ENCODE measurements at regions not wholly inside any gene's neighbourhood (a gene's known extent, or its start where the extent isn't known, plus 50 kb on each side); places are given as distances from the start of the nearest gene placed in this dataset.
"Not testable (repeated sequence)": the region's sequence is repeated elsewhere in the genome, so short reads cannot be mapped to it uniquely, and the experiment has no call there.

GRCh38 chr16:21422824-21423223 is 144.7 kb upstream of the CRYM start:
- H3K4me3 Mint-ChIP-seq; H3K36me3 Mint-ChIP-seq (ENCODE audit: low read depth); H3K4me1 Mint-ChIP-seq; H3K27ac Mint-ChIP-seq; H3K27me3 Mint-ChIP-seq (ENCODE audit: low read depth); H3K9me3 Mint-ChIP-seq: not testable (repeated sequence)

GRCh38 chr16:21404699-21405098 is 126.6 kb upstream of the CRYM start:
- H3K4me1 Mint-ChIP-seq; H3K27ac Mint-ChIP-seq; H3K36me3 Mint-ChIP-seq (ENCODE audit: low read depth); H3K27me3 Mint-ChIP-seq (ENCODE audit: low read depth); H3K4me3 Mint-ChIP-seq; H3K9me3 Mint-ChIP-seq: not testable (repeated sequence)

- not testable (repeated sequence) for H3K27me3 Mint-ChIP-seq (ENCODE audit: low read depth); H3K36me3 Mint-ChIP-seq (ENCODE audit: low read depth); H3K4me1 Mint-ChIP-seq; H3K27ac Mint-ChIP-seq; H3K4me3 Mint-ChIP-seq; H3K9me3 Mint-ChIP-seq
These were observed 119.8 kb upstream of the CRYM start for GRCh38 chr16:21397866-21398265.

- H3K4me3 Mint-ChIP-seq; H3K36me3 Mint-ChIP-seq (ENCODE audit: low read depth); H3K27ac Mint-ChIP-seq; H3K4me1 Mint-ChIP-seq; H3K27me3 Mint-ChIP-seq (ENCODE audit: low read depth); H3K9me3 Mint-ChIP-seq: not testable (repeated sequence)
These were observed 118.5 kb upstream of the CRYM start for GRCh38 chr16:21396545-21396944.

- not testable (repeated sequence) for H3K36me3 Mint-ChIP-seq (ENCODE audit: low read depth); H3K4me3 Mint-ChIP-seq; H3K9me3 Mint-ChIP-seq; H3K4me1 Mint-ChIP-seq; H3K27ac Mint-ChIP-seq; H3K27me3 Mint-ChIP-seq (ENCODE audit: low read depth)
These were observed 112.5 kb upstream of the CRYM start for GRCh38 chr16:21390634-21391033.

GRCh38 chr16:21389860-21390259 is 111.8 kb upstream of the CRYM start:
- H3K4me1 Mint-ChIP-seq; H3K36me3 Mint-ChIP-seq (ENCODE audit: low read depth); H3K4me3 Mint-ChIP-seq; H3K27ac Mint-ChIP-seq; H3K9me3 Mint-ChIP-seq; H3K27me3 Mint-ChIP-seq (ENCODE audit: low read depth): not testable (repeated sequence)

- not testable (repeated sequence) for H3K27ac Mint-ChIP-seq; H3K4me3 Mint-ChIP-seq; H3K9me3 Mint-ChIP-seq; H3K36me3 Mint-ChIP-seq (ENCODE audit: low read depth); H3K4me1 Mint-ChIP-seq; H3K27me3 Mint-ChIP-seq (ENCODE audit: low read depth)
These were observed 109.7 kb upstream of the CRYM start for GRCh38 chr16:21387757-21388156.

GRCh38 chr16:21386201-21386915 is 108.3 kb upstream of the CRYM start:
- H3K9me3 Mint-ChIP-seq; H3K36me3 Mint-ChIP-seq (ENCODE audit: low read depth); H3K27me3 Mint-ChIP-seq (ENCODE audit: low read depth); H3K4me1 Mint-ChIP-seq; H3K4me3 Mint-ChIP-seq; H3K27ac Mint-ChIP-seq: not testable (repeated sequence)

- not testable (repeated sequence) for H3K36me3 Mint-ChIP-seq (ENCODE audit: low read depth); H3K4me3 Mint-ChIP-seq; H3K9me3 Mint-ChIP-seq; H3K27ac Mint-ChIP-seq; H3K27me3 Mint-ChIP-seq (ENCODE audit: low read depth); H3K4me1 Mint-ChIP-seq
These were observed 105.6 kb upstream of the CRYM start for GRCh38 chr16:21383682-21384081.

- not testable (repeated sequence) for H3K4me1 Mint-ChIP-seq; H3K27ac Mint-ChIP-seq; H3K27me3 Mint-ChIP-seq (ENCODE audit: low read depth); H3K4me3 Mint-ChIP-seq; H3K9me3 Mint-ChIP-seq; H3K36me3 Mint-ChIP-seq (ENCODE audit: low read depth)
These were observed 101.6 kb upstream of the CRYM start for GRCh38 chr16:21379645-21380044.

GRCh38 chr16:21376196-21376899 is 98.3 kb upstream of the CRYM start:
- not testable (repeated sequence) for H3K9me3 Mint-ChIP-seq; H3K4me3 Mint-ChIP-seq; H3K36me3 Mint-ChIP-seq (ENCODE audit: low read depth); H3K27ac Mint-ChIP-seq; H3K27me3 Mint-ChIP-seq (ENCODE audit: low read depth); H3K4me1 Mint-ChIP-seq

GRCh38 chr16:21375334-21375733 is 97.2 kb upstream of the CRYM start:
- not testable (repeated sequence) for H3K27me3 Mint-ChIP-seq (ENCODE audit: low read depth); H3K4me1 Mint-ChIP-seq; H3K36me3 Mint-ChIP-seq (ENCODE audit: low read depth); H3K9me3 Mint-ChIP-seq; H3K4me3 Mint-ChIP-seq; H3K27ac Mint-ChIP-seq

GRCh38 chr16:21373454-21373853 is 95.4 kb upstream of the CRYM start:
- H3K36me3 Mint-ChIP-seq (ENCODE audit: low read depth); H3K27me3 Mint-ChIP-seq (ENCODE audit: low read depth); H3K9me3 Mint-ChIP-seq; H3K4me1 Mint-ChIP-seq; H3K4me3 Mint-ChIP-seq: not testable (repeated sequence)
- peak overlapping the region in 1 of 3 experiments; percentile 13 for H3K27ac Mint-ChIP-seq

- not testable (repeated sequence) for H3K9me3 Mint-ChIP-seq; H3K4me1 Mint-ChIP-seq; H3K27me3 Mint-ChIP-seq (ENCODE audit: low read depth); H3K4me3 Mint-ChIP-seq; H3K36me3 Mint-ChIP-seq (ENCODE audit: low read depth)
- peak overlapping the region in 1 of 3 experiments; percentile 93 for H3K27ac Mint-ChIP-seq
These were observed 94.8 kb upstream of the CRYM start for GRCh38 chr16:21372862-21373261.

GRCh38 chr16:21372162-21372835 is 94.2 kb upstream of the CRYM start:
- H3K27me3 Mint-ChIP-seq (ENCODE audit: low read depth); H3K4me1 Mint-ChIP-seq; H3K36me3 Mint-ChIP-seq (ENCODE audit: low read depth); H3K9me3 Mint-ChIP-seq: not testable (repeated sequence)
- peak overlapping the region in 1 of 3 experiments; percentile 12 for H3K4me3 Mint-ChIP-seq
- H3K27ac Mint-ChIP-seq, result peak overlapping the region in 1 of 3 experiments; percentile 93

Data from nephron (organoid).